ENCODE measurements at regions not wholly inside any gene's neighbourhood (a gene's known extent, or its start where the extent isn't known, plus 50 kb on each side); places are given as distances from the start of the nearest gene placed in this dataset.

GRCh38 chr2:13584020-13584419 lies 867.3 kb downstream of the TRIB2 start:
- no peak overlapping the region for H3K4me3 ChIP-seq (ENCODE audit: low read length in 2 of 2)
- H3K27me3 ChIP-seq (ENCODE audit: control insufficient read depth in 3 of 3, insufficient read depth in 3 of 3, low read depth in 1 of 3, low read length in 3 of 3), result no peaks in the 10 kb centered on the region
- no peaks in the 10 kb centered on the region for H3K36me3 ChIP-seq (replicated peaks in 1 of 2; ENCODE audit: control insufficient read depth in 2 of 2, insufficient read depth in 2 of 2, low read length in 2 of 2)
- H3K9me3 ChIP-seq (replicated peaks in 1 of 2; ENCODE audit: control insufficient read depth in 2 of 2, insufficient read depth in 1 of 2, low read depth in 1 of 2, low read length in 2 of 2), result no peaks in the 10 kb centered on the region
- no peak overlapping the region for H3K23ac ChIP-seq (ENCODE audit: low read depth, low read length, poor library complexity)
- H3K27ac ChIP-seq (replicated peaks; ENCODE audit: low read length), result no peak overlapping the region
- no peak overlapping the region for H3K4me2 ChIP-seq (ENCODE audit: insufficient read depth, low read length, poor library complexity, severe bottlenecking)
- H2BK120ac ChIP-seq (ENCODE audit: low read depth, low read length), result no peak overlapping the region
- no peak overlapping the region for H3K4ac ChIP-seq (ENCODE audit: low read length)
- H3K9ac ChIP-seq (ENCODE audit: low read depth, low read length, poor library complexity), result no peak overlapping the region
- H2BK15ac ChIP-seq (ENCODE audit: low read length), result no peak overlapping the region
- no peak overlapping the region for H4K8ac ChIP-seq (ENCODE audit: low read depth, low read length)
- no peaks in the 10 kb centered on the region for H3K4me1 ChIP-seq (ENCODE audit: control insufficient read depth in 2 of 2, insufficient read depth in 1 of 2, low read depth in 1 of 2, low read length in 2 of 2)
- no peak overlapping the region for H2BK12ac ChIP-seq (ENCODE audit: low read length)
- no peak overlapping the region for H2BK5ac ChIP-seq (ENCODE audit: low read length)
- no CpG with 5 or more reads among the region's 2 CpGs for WGBS, 2 donors (ENCODE audit: extremely low coverage in 2 of 2, insufficient read length in 2 of 2, insufficient replicate concordance in 1 of 2)
- H3K14ac ChIP-seq (ENCODE audit: low read length), result no peak overlapping the region
- no peak overlapping the region for H2AK5ac ChIP-seq (ENCODE audit: low read depth, low read length)
- no peak overlapping the region for H4K91ac ChIP-seq (ENCODE audit: low read depth, low read length, poor library complexity)
- H3K79me1 ChIP-seq (ENCODE audit: low read depth, low read length), result no peaks in the 10 kb centered on the region
- H3K18ac ChIP-seq (ENCODE audit: low read length), result no peak overlapping the region
- H2AFZ ChIP-seq (ENCODE audit: low read length), result no peak overlapping the region
- no peak for DNase-seq (ENCODE audit: low spot score)

- Histone ChIP-seq H2BK120ac (ENCODE audit: low read depth, low read length) (no peak overlapping the region), H3K18ac (ENCODE audit: low read length) (no peak overlapping the region), H3K4me3 (ENCODE audit: low read length in 2 of 2) (no peak overlapping the region), H2BK12ac (ENCODE audit: low read length) (no peak overlapping the region), H3K27ac (replicated peaks; ENCODE audit: low read length) (no peak overlapping the region), H2BK5ac (ENCODE audit: low read length) (no peak overlapping the region), H3K9ac (ENCODE audit: low read depth, low read length, poor library complexity) (no peak overlapping the region), H3K27me3 (ENCODE audit: control insufficient read depth in 3 of 3, insufficient read depth in 3 of 3, low read depth in 1 of 3, low read length in 3 of 3) (no peaks in the 10 kb centered on the region), H3K79me1 (ENCODE audit: low read depth, low read length) (no peaks in the 10 kb centered on the region), H2BK15ac (ENCODE audit: low read length) (no peak overlapping the region), H3K4ac (ENCODE audit: low read length) (no peak overlapping the region), H3K23ac (ENCODE audit: low read depth, low read length, poor library complexity) (no peak overlapping the region), H3K9me3 (replicated peaks in 1 of 2; ENCODE audit: control insufficient read depth in 2 of 2, insufficient read depth in 1 of 2, low read depth in 1 of 2, low read length in 2 of 2) (no peaks in the 10 kb centered on the region), H3K4me1 (ENCODE audit: control insufficient read depth in 2 of 2, insufficient read depth in 1 of 2, low read depth in 1 of 2, low read length in 2 of 2) (no peaks in the 10 kb centered on the region), H2AFZ (ENCODE audit: low read length) (no peak overlapping the region), H4K8ac (ENCODE audit: low read depth, low read length) (no peak overlapping the region), H4K91ac (ENCODE audit: low read depth, low read length, poor library complexity) (no peak overlapping the region), H3K4me2 (ENCODE audit: insufficient read depth, low read length, poor library complexity, severe bottlenecking) (no peak overlapping the region), H3K36me3 (replicated peaks in 1 of 2; ENCODE audit: control insufficient read depth in 2 of 2, insufficient read depth in 2 of 2, low read length in 2 of 2) (no peaks in the 10 kb centered on the region), H2AK5ac (ENCODE audit: low read depth, low read length) (no peak overlapping the region), H3K14ac (ENCODE audit: low read length) (no peak overlapping the region)
- no peak for DNase-seq (ENCODE audit: low spot score)
Measured at GRCh38 chr2:13585732-13586131, 869.0 kb downstream of the TRIB2 start.

- H2AFZ ChIP-seq (ENCODE audit: low read length), result no peak overlapping the region
Measured at GRCh38 chr2:13596233-13596632, 879.5 kb downstream of the TRIB2 start.

GRCh38 chr2:13597176-13597575 lies 880.4 kb downstream of the TRIB2 start:
- Histone ChIP-seq H3K79me1 (ENCODE audit: low read depth, low read length) (no peaks in the 10 kb centered on the region), H3K9me3 (replicated peaks in 1 of 2; ENCODE audit: control insufficient read depth in 2 of 2, insufficient read depth in 1 of 2, low read depth in 1 of 2, low read length in 2 of 2) (no peaks in the 10 kb centered on the region), H2AFZ (ENCODE audit: low read length) (no peak overlapping the region), H2AK5ac (ENCODE audit: low read depth, low read length) (no peak overlapping the region), H3K18ac (ENCODE audit: low read length) (no peak overlapping the region), H3K23ac (ENCODE audit: low read depth, low read length, poor library complexity) (no peak overlapping the region), H3K27ac (replicated peaks; ENCODE audit: low read length) (no peak overlapping the region), H3K4me3 (ENCODE audit: low read length in 2 of 2) (no peak overlapping the region), H3K27me3 (ENCODE audit: control insufficient read depth in 3 of 3, insufficient read depth in 3 of 3, low read depth in 1 of 3, low read length in 3 of 3) (no peaks in the 10 kb centered on the region), H2BK120ac (ENCODE audit: low read depth, low read length) (no peak overlapping the region), H3K4me2 (ENCODE audit: insufficient read depth, low read length, poor library complexity, severe bottlenecking) (no peak overlapping the region), H3K9ac (ENCODE audit: low read depth, low read length, poor library complexity) (no peak overlapping the region), H3K4ac (ENCODE audit: low read length) (no peak overlapping the region), H3K4me1 (ENCODE audit: control insufficient read depth in 2 of 2, insufficient read depth in 1 of 2, low read depth in 1 of 2, low read length in 2 of 2) (no peaks in the 10 kb centered on the region), H4K8ac (ENCODE audit: low read depth, low read length) (no peak overlapping the region), H3K14ac (ENCODE audit: low read length) (no peak overlapping the region), H2BK5ac (ENCODE audit: low read length) (no peak overlapping the region), H3K36me3 (replicated peaks in 1 of 2; ENCODE audit: control insufficient read depth in 2 of 2, insufficient read depth in 2 of 2, low read length in 2 of 2) (no peaks in the 10 kb centered on the region), H2BK15ac (ENCODE audit: low read length) (no peak overlapping the region), H4K91ac (ENCODE audit: low read depth, low read length, poor library complexity) (no peak overlapping the region), H2BK12ac (ENCODE audit: low read length) (no peak overlapping the region)
- WGBS, 2 donors (ENCODE audit: extremely low coverage in 2 of 2, insufficient read length in 2 of 2, insufficient replicate concordance in 1 of 2), result no CpG with 5 or more reads among the region's 2 CpGs
- DNase-seq (ENCODE audit: low spot score), result no peak

More at GRCh38 chr2:13596233-13596632, 879.5 kb downstream of the TRIB2 start:
- no peak overlapping the region for H2BK15ac ChIP-seq (ENCODE audit: low read length)
- H2BK120ac ChIP-seq (ENCODE audit: low read depth, low read length), result no peak overlapping the region
- no peaks in the 10 kb centered on the region for H3K79me1 ChIP-seq (ENCODE audit: low read depth, low read length)
- no peak overlapping the region for H3K27ac ChIP-seq (replicated peaks; ENCODE audit: low read length)
- H2BK5ac ChIP-seq (ENCODE audit: low read length), result no peak overlapping the region
- no peak overlapping the region for H3K9ac ChIP-seq (ENCODE audit: low read depth, low read length, poor library complexity)
- H3K18ac ChIP-seq (ENCODE audit: low read length), result no peak overlapping the region
- H2AK5ac ChIP-seq (ENCODE audit: low read depth, low read length), result no peak overlapping the region
- H3K27me3 ChIP-seq (ENCODE audit: control insufficient read depth in 3 of 3, insufficient read depth in 3 of 3, low read depth in 1 of 3, low read length in 3 of 3), result no peaks in the 10 kb centered on the region
- H3K4me1 ChIP-seq (ENCODE audit: control insufficient read depth in 2 of 2, insufficient read depth in 1 of 2, low read depth in 1 of 2, low read length in 2 of 2), result no peaks in the 10 kb centered on the region
- no peak overlapping the region for H3K4me2 ChIP-seq (ENCODE audit: insufficient read depth, low read length, poor library complexity, severe bottlenecking)
- H3K4ac ChIP-seq (ENCODE audit: low read length), result no peak overlapping the region
- no peak overlapping the region for H3K14ac ChIP-seq (ENCODE audit: low read length)
- no peak overlapping the region for H4K91ac ChIP-seq (ENCODE audit: low read depth, low read length, poor library complexity)
- no peak overlapping the region for H4K8ac ChIP-seq (ENCODE audit: low read depth, low read length)
- H3K36me3 ChIP-seq (replicated peaks in 1 of 2; ENCODE audit: control insufficient read depth in 2 of 2, insufficient read depth in 2 of 2, low read length in 2 of 2), result no peaks in the 10 kb centered on the region
- no peaks in the 10 kb centered on the region for H3K9me3 ChIP-seq (replicated peaks in 1 of 2; ENCODE audit: control insufficient read depth in 2 of 2, insufficient read depth in 1 of 2, low read depth in 1 of 2, low read length in 2 of 2)
- H3K4me3 ChIP-seq (ENCODE audit: low read length in 2 of 2), result no peak overlapping the region
- H2BK12ac ChIP-seq (ENCODE audit: low read length), result no peak overlapping the region
- no peak overlapping the region for H3K23ac ChIP-seq (ENCODE audit: low read depth, low read length, poor library complexity)
- DNase-seq (ENCODE audit: low spot score), result no peak
- WGBS, 2 donors (ENCODE audit: extremely low coverage in 2 of 2, insufficient read length in 2 of 2, insufficient replicate concordance in 1 of 2), result no CpG with 5 or more reads among the region's 4 CpGs

Data from neuronal stem cell (in vitro differentiated cells).